Osteoblast (primary cell): ENCODE measurements at regions not wholly inside any gene's neighbourhood (a gene's known extent, or its start where the extent isn't known, plus 50 kb on each side); places are given as distances from the start of the nearest gene placed in this dataset.

Source experiments
- DNase-seq: peaks from one replicate; pipeline ENCODE4 v3.0.0; 2011; ENCODE audit warnings: low spot score, mixed read lengths; ENCODE audit not compliant: insufficient read length; ENCODE audit errors: missing footprints
- H2AFZ ChIP-seq: 2 replicates; pipeline ENCODE4 v1.6.0; 2011; ENCODE audit warnings: mild to moderate bottlenecking, low read length
- H3K27ac ChIP-seq: 2 replicates; pipeline ENCODE4 v1.5.1; 2011; ENCODE audit warnings: mild to moderate bottlenecking, low read depth, low read length, moderate library complexity
- H3K27me3 ChIP-seq: 2 replicates; pipeline ENCODE4 v1.6.0; 2012; ENCODE audit warnings: mild to moderate bottlenecking, control low read depth, inconsistent platforms, low read length, moderate library complexity; ENCODE audit not compliant: insufficient read depth
- H3K36me3 ChIP-seq: 2 replicates; pipeline ENCODE4 v1.5.1; 2011; ENCODE audit warnings: mild to moderate bottlenecking, low read length, control low read depth, moderate library complexity; ENCODE audit not compliant: insufficient read depth
- H3K4me1 ChIP-seq: 2 replicates; pipeline ENCODE4 v1.5.1; 2011; ENCODE audit warnings: mild to moderate bottlenecking, low read length, control low read depth, moderate library complexity; ENCODE audit not compliant: insufficient read depth
- H3K4me2 ChIP-seq: 2 replicates; pipeline ENCODE4 v1.6.0; 2011; ENCODE audit warnings: mild to moderate bottlenecking, low read length; ENCODE audit not compliant: insufficient read depth
- H3K4me3 ChIP-seq: fragments of 200-600 bp; sonication (generic); 3 replicates; pipeline ENCODE4 v1.5.1; 2012; ENCODE audit warnings: mild to moderate bottlenecking, low read length, inconsistent platforms; ENCODE audit not compliant: insufficient read depth
- H3K79me2 ChIP-seq: 2 replicates; pipeline ENCODE4 v1.6.0; 2012; ENCODE audit warnings: mild to moderate bottlenecking, low read length, control low read depth, inconsistent platforms; ENCODE audit not compliant: insufficient read depth
- H3K9me3 ChIP-seq: 2 replicates; pipeline ENCODE4 v1.5.1; 2011; ENCODE audit warnings: low read depth, low read length, control low read depth
- H4K20me1 ChIP-seq: 2 replicates; pipeline ENCODE4 v1.6.0; 2012; ENCODE audit warnings: mild to moderate bottlenecking, low read length, control low read depth; ENCODE audit not compliant: insufficient read depth
- CTCF ChIP-seq: IDR thresholded peaks from 2 replicates; pipeline ENCODE4 v1.5.1; 2011; ENCODE audit warnings: mild to moderate bottlenecking, low read depth, low read length, moderate library complexity; ENCODE audit errors: extremely low read depth

- H4K20me1 ChIP-seq, result no peaks in the 10 kb centered on the region
These were observed 496.0 kb downstream of the MIAT start for GRCh38 chr22:27153386-27153785.

DNA sequence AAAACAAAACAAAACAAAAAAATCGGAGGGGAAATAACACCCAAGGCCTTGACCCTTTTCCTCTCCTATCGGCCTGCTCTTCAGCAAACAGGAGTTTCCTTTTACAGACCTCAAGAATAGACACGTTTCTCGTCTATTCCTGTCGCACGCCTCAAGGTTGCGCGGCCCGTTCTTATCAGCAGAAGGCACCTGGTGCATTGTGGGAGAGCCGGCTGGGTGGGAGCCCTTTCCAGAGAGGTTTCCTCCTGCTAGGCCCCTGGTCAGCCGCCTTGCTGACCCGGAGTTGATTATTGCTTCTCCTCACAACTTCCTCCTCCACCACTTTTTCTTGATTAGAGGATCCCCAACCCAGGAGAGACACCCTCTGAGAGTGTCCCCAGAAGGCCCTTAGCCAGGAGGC lies 497.3 kb downstream of the MIAT start:
- Histone ChIP-seq H3K27me3 (peaks cover 12% of the 10 kb centered on the region), H3K27ac (no peak overlapping the region), H3K4me2 (no peak overlapping the region), H3K79me2 (no peaks in the 10 kb centered on the region), H4K20me1 (no peaks in the 10 kb centered on the region), H3K9me3 (no peaks in the 10 kb centered on the region), H3K4me1 (peaks cover 11% of the 10 kb centered on the region), H3K4me3 (no peak overlapping the region), H3K36me3 (no peaks in the 10 kb centered on the region), H2AFZ (no peak overlapping the region)
- no peak for TF ChIP-seq CTCF
- DNase-seq, result no peak

More at GRCh38 chr22:27153386-27153785, 496.0 kb downstream of the MIAT start:
- H2AFZ ChIP-seq, result no peak overlapping the region
- H3K36me3 ChIP-seq, result no peaks in the 10 kb centered on the region
- no peak overlapping the region for H3K4me3 ChIP-seq
- DNase-seq, result no peak
- peaks cover 11% of the 10 kb centered on the region for H3K4me1 ChIP-seq
- H3K9me3 ChIP-seq, result no peaks in the 10 kb centered on the region
- H3K27ac ChIP-seq, result no peak overlapping the region
- peaks cover 5% of the 10 kb centered on the region for H3K27me3 ChIP-seq
- H3K79me2 ChIP-seq, result no peaks in the 10 kb centered on the region
- no peak overlapping the region for H3K4me2 ChIP-seq
- no peak for TF ChIP-seq CTCF

DNA sequence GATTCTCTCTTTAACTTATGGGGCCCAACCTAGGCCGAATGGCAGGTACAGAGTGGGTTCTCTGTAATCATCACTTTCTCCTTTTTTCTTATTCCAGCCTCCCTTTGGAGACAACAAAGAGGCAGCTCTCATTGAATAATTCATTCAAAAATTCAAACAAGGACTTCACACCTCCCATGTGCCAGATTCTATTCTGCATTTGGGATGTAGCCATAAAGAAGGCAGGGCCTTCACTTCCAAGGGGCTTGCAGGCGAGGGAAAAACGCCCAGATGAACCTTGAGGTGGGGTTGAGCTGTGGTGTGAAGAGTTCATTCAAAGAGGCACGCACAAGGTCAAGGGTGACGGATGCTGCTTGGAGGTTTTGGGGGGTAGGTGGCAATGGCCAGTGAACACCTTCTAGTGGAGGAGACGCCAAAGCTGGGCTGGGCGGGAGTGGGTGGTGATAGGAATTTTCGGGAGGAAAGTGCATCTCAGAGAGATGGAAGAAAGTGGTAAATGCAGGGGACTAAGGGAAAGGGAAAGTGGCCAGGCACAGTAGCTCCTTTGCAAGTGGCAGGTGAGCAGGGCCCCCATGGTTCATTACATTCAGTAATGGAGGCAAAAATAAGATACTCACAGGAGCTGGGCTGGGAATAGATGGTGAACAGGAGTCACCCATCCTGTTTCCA lies 499.6 kb downstream of the MIAT start:
- Histone ChIP-seq H3K4me1 (no peaks in the 10 kb centered on the region), H3K9me3 (no peaks in the 10 kb centered on the region), H2AFZ (no peak overlapping the region), H3K79me2 (no peaks in the 10 kb centered on the region), H3K27ac (no peak overlapping the region), H3K36me3 (no peaks in the 10 kb centered on the region), H3K27me3 (peaks cover 24% of the 10 kb centered on the region), H4K20me1 (no peaks in the 10 kb centered on the region), H3K4me3 (no peak overlapping the region), H3K4me2 (no peak overlapping the region)
- no peak for TF ChIP-seq CTCF
- DNase-seq, result no peak

DNA sequence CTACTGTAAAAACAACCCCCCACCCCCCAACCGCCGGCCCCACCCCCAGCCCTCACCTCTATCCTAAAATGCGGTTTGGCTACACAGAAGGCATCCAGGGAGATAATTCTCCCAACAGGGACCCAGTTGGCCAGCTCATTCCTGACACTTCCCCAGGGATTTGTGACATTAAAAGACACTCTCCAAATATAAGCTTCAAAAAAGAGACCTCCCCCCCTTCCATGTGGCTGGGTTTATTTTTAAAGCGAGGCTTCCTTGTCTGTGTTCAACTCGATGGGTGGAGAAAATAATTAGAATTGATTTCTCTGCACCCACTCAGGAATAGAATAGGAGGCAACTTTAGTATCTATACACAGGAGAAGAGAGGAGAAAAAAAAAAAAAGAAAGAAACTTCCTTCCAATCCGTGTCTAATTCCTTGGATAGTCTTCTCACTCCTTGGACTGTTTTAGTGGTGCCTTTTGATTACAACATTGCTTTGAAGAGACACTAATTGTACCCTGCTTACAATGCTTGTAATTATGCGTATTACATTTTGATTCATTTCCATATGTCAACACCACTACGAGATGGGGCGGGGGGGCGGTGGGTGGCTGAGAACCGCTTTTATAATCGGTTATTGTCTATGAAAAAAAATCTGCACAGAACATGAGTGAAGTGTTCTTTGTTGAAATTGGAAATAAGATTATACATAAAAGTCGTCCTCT lies 500.4 kb downstream of the MIAT start:
- no peak for TF ChIP-seq CTCF
- no peak overlapping the region for H3K27ac ChIP-seq
- no peaks in the 10 kb centered on the region for H3K79me2 ChIP-seq
- H3K4me3 ChIP-seq, result no peak overlapping the region
- H3K36me3 ChIP-seq, result no peaks in the 10 kb centered on the region
- H2AFZ ChIP-seq, result no peak overlapping the region
- no peak for DNase-seq
- H3K9me3 ChIP-seq, result no peaks in the 10 kb centered on the region
- no peaks in the 10 kb centered on the region for H3K4me1 ChIP-seq
- peaks cover 26% of the 10 kb centered on the region for H3K27me3 ChIP-seq
- H3K4me2 ChIP-seq, result no peak overlapping the region
- H4K20me1 ChIP-seq, result no peaks in the 10 kb centered on the region
